ENCODE measurements at regions not wholly inside any gene's neighbourhood (a gene's known extent, or its start where the extent isn't known, plus 50 kb on each side); places are given as distances from the start of the nearest gene placed in this dataset.

- DNase-seq (ENCODE audit: low read depth): no peak
Measured at GRCh38 chr4:162640152-162640551, 476.4 kb upstream of the FSTL5 start.

GRCh38 chr4:162634390-162634789 is 470.6 kb upstream of the FSTL5 start:
- DNase-seq (ENCODE audit: low read depth): no peak

- no peak for DNase-seq (ENCODE audit: low read depth)
Measured at GRCh38 chr4:162622664-162623063, 458.9 kb upstream of the FSTL5 start.

GRCh38 chr4:162610116-162610515 is 446.3 kb upstream of the FSTL5 start:
- no peak for DNase-seq (ENCODE audit: low read depth)

GRCh38 chr4:162586266-162586665 is 422.5 kb upstream of the FSTL5 start:
- no peak for DNase-seq (ENCODE audit: low read depth)

- DNase-seq (ENCODE audit: low read depth): no peak
Measured at GRCh38 chr4:162582180-162582579, 418.4 kb upstream of the FSTL5 start.

GRCh38 chr4:162565730-162566129 is 401.9 kb upstream of the FSTL5 start:
- DNase-seq (ENCODE audit: low read depth): no peak

GRCh38 chr4:162560073-162560472 is 396.3 kb upstream of the FSTL5 start:
- DNase-seq (ENCODE audit: low read depth): no peak

GRCh38 chr4:162557516-162558106 is 393.8 kb upstream of the FSTL5 start:
- DNase-seq (ENCODE audit: low read depth): no peak

GRCh38 chr4:162535121-162535520 is 371.3 kb upstream of the FSTL5 start:
- DNase-seq (ENCODE audit: low read depth): no peak

- DNase-seq (ENCODE audit: low read depth): no peak
Measured at GRCh38 chr4:162523171-162523570, 359.4 kb upstream of the FSTL5 start.

- no peak for DNase-seq (ENCODE audit: low read depth)
Measured at GRCh38 chr4:162522724-162523123, 358.9 kb upstream of the FSTL5 start.

- no peak for DNase-seq (ENCODE audit: low read depth)
Measured at GRCh38 chr4:162510937-162511336, 347.1 kb upstream of the FSTL5 start.

- DNase-seq (ENCODE audit: low read depth): no peak
Measured at GRCh38 chr4:162510115-162510514, 346.3 kb upstream of the FSTL5 start.

GRCh38 chr4:162509333-162509732 is 345.5 kb upstream of the FSTL5 start:
- DNase-seq (ENCODE audit: low read depth): no peak

- DNase-seq (ENCODE audit: low read depth): no peak
Measured at GRCh38 chr4:162506253-162506652, 342.5 kb upstream of the FSTL5 start.

GRCh38 chr4:162503868-162504267 is 340.1 kb upstream of the FSTL5 start:
- DNase-seq (ENCODE audit: low read depth): no peak

- no peak for DNase-seq (ENCODE audit: low read depth)
Measured at GRCh38 chr4:162502109-162502508, 338.3 kb upstream of the FSTL5 start.

- no peak for DNase-seq (ENCODE audit: low read depth)
Measured at GRCh38 chr4:162499478-162499877, 335.7 kb upstream of the FSTL5 start.

- no peak for DNase-seq (ENCODE audit: low read depth)
Measured at GRCh38 chr4:162498168-162498567, 334.4 kb upstream of the FSTL5 start.

- peak; percentile 17 for DNase-seq (ENCODE audit: low read depth)
Measured at GRCh38 chr4:162497564-162498167, 333.9 kb upstream of the FSTL5 start.

GRCh38 chr4:162494935-162495334 is 331.1 kb upstream of the FSTL5 start:
- no peak for DNase-seq (ENCODE audit: low read depth)

- no peak for DNase-seq (ENCODE audit: low read depth)
Measured at GRCh38 chr4:162485486-162485885, 321.7 kb upstream of the FSTL5 start.

GRCh38 chr4:162475246-162475645 is 311.4 kb upstream of the FSTL5 start:
- DNase-seq (ENCODE audit: low read depth): no peak
